Right cardiac atrium (tissue), 5 donors: ENCODE measurements at regions not wholly inside any gene's neighbourhood (a gene's known extent, or its start where the extent isn't known, plus 50 kb on each side); places are given as distances from the start of the nearest gene placed in this dataset.
"Not testable (repeated sequence)": the region's sequence is repeated elsewhere in the genome, so short reads cannot be mapped to it uniquely, and the experiment has no call there.

Source experiments
- ATAC-seq, 2 donors: fragments of 200-7000 bp; cut with Tn5 transposase; one replicate each; pipeline versions ENCODE4 v1.8.0 to v1.9.1; 2020; ENCODE audit warnings: moderate library complexity in 2 of 2, mild to moderate bottlenecking in 1 of 2
- DNase-seq, 3 donors: peaks; one replicate each; pipeline ENCODE4 v3.0.0-alpha.2; 2020
- H3K27ac ChIP-seq: one replicate; pipeline ENCODE4 v1.5.1; 2013; ENCODE audit warnings: mild to moderate bottlenecking, low read length, control low read depth, moderate library complexity
- H3K27me3 ChIP-seq: one replicate; pipeline ENCODE4 v1.6.1; 2013; ENCODE audit not compliant: control insufficient read depth, insufficient read depth
- H3K4me1 ChIP-seq: one replicate; pipeline ENCODE4 v1.6.1; 2013; ENCODE audit warnings: low read length; ENCODE audit not compliant: control insufficient read depth, insufficient read depth
- H3K4me3 ChIP-seq: one replicate; pipeline ENCODE4 v1.5.1; 2013; ENCODE audit warnings: low read length, control low read depth
- H3K9me3 ChIP-seq: one replicate; pipeline ENCODE4 v1.6.1; 2013; ENCODE audit warnings: low read length; ENCODE audit not compliant: control insufficient read depth
- WGBS: extraction: QIAGEN DNeasy Blood & Tissue Kit; methylation state at CpG from one replicate; pipeline ENCODE4 v1.1.7; 2013; 5-methylcytosine and 5-hydroxymethylcytosine counted together
- intact Hi-C, 4 donors: fragments of 100-400 bp; cut with DNase I; formaldehyde crosslinking; loops; one replicate each; pipeline versions ENCODE4 v1.11.0 to v1.14.0; 2022 to 2023
- donor health status: healthy with polysubstance abuse.
- donor health status: DM: no; HTN: yes; CAD: no.
- donor health status: DM: no; HTN: no; CAD: no.
- donor health status: DM: no; HTN: yes; CAD: no; lungs with severe emphysema.
- donor health status: DM: yes; HTN: yes; CAD: no.

- WGBS: 77% methylated on average over 2 of the region's 2 CpGs
- DNase-seq: no peak
- no peak for ATAC-seq
- H3K9me3 ChIP-seq: no peaks in the 10 kb centered on the region
- no peak overlapping the region for H3K4me3 ChIP-seq
- intact Hi-C loops: no loop called here
- no peaks in the 10 kb centered on the region for H3K4me1 ChIP-seq
- no peaks in the 10 kb centered on the region for H3K27me3 ChIP-seq
- H3K27ac ChIP-seq: no peak overlapping the region
These were observed 236.5 kb upstream of the DIPK2B start for GRCh38 chrX:45437186-45437585.

- Histone ChIP-seq H3K27me3 (no peaks in the 10 kb centered on the region), H3K9me3 (no peaks in the 10 kb centered on the region), H3K4me1 (no peaks in the 10 kb centered on the region), H3K4me3 (no peak overlapping the region), H3K27ac (no peak overlapping the region)
- no peak for DNase-seq
- intact Hi-C loops: no loop called here
- ATAC-seq: no peak
These were observed 234.8 kb upstream of the DIPK2B start for GRCh38 chrX:45435481-45435880.

- DNase-seq: no peak
These were observed 233.6 kb upstream of the DIPK2B start for GRCh38 chrX:45434231-45434630.

GRCh38 chrX:45428831-45429230, 228.2 kb upstream of the DIPK2B start:
- H3K9me3 ChIP-seq: no peaks in the 10 kb centered on the region
- WGBS: 75% methylated on average over 2 of the region's 2 CpGs
- no peak overlapping the region for H3K4me3 ChIP-seq
- DNase-seq: no peak
- intact Hi-C loops: no loop called here
- H3K27me3 ChIP-seq: no peaks in the 10 kb centered on the region
- no peak for ATAC-seq
- no peaks in the 10 kb centered on the region for H3K4me1 ChIP-seq
- H3K27ac ChIP-seq: no peak overlapping the region

More at GRCh38 chrX:45434231-45434630, 233.6 kb upstream of the DIPK2B start:
- H3K4me1 ChIP-seq: no peaks in the 10 kb centered on the region
- 70% methylated on average over 1 of the region's 1 CpG for WGBS
- H3K9me3 ChIP-seq: no peaks in the 10 kb centered on the region
- no peak for ATAC-seq
- intact Hi-C loops: no loop called here
- no peak overlapping the region for H3K27ac ChIP-seq
- no peak overlapping the region for H3K4me3 ChIP-seq
- H3K27me3 ChIP-seq: no peaks in the 10 kb centered on the region

- Histone ChIP-seq H3K4me1 (no peaks in the 10 kb centered on the region), H3K27me3 (no peaks in the 10 kb centered on the region), H3K9me3 (no peaks in the 10 kb centered on the region), H3K4me3 (no peak overlapping the region), H3K27ac (no peak overlapping the region)
- DNase-seq (no peak), ATAC-seq (no peak)
- intact Hi-C loops: no loop called here
These were observed 223.7 kb upstream of the DIPK2B start for GRCh38 chrX:45424326-45424725.

- intact Hi-C loops: no loop called here
- H3K27me3 ChIP-seq: no peaks in the 10 kb centered on the region
- H3K4me1 ChIP-seq: no peaks in the 10 kb centered on the region
- no peak overlapping the region for H3K4me3 ChIP-seq
- no peak overlapping the region for H3K27ac ChIP-seq
- DNase-seq: no peak
- ATAC-seq: no peak
- no peaks in the 10 kb centered on the region for H3K9me3 ChIP-seq
- WGBS: 68% methylated on average over 1 of the region's 1 CpG
These were observed 221.7 kb upstream of the DIPK2B start for GRCh38 chrX:45422216-45422925.

GRCh38 chrX:45421806-45422205, 221.1 kb upstream of the DIPK2B start:
- intact Hi-C loops: no loop called here
- H3K9me3 ChIP-seq: no peaks in the 10 kb centered on the region
- DNase-seq: no peak
- ATAC-seq: no peak
- H3K27me3 ChIP-seq: no peaks in the 10 kb centered on the region
- no peak overlapping the region for H3K27ac ChIP-seq
- 94% methylated on average over 2 of the region's 2 CpGs for WGBS
- H3K4me3 ChIP-seq: no peak overlapping the region
- H3K4me1 ChIP-seq: no peaks in the 10 kb centered on the region

GRCh38 chrX:45404206-45404605, 203.5 kb upstream of the DIPK2B start:
- ATAC-seq (no peak), DNase-seq (no peak)
- WGBS: 95% methylated on average over 3 of the region's 3 CpGs
- Histone ChIP-seq H3K27me3 (no peaks in the 10 kb centered on the region), H3K9me3 (no peaks in the 10 kb centered on the region), H3K4me3 (no peak overlapping the region), H3K27ac (no peak overlapping the region), H3K4me1 (no peaks in the 10 kb centered on the region)
- intact Hi-C loops: no loop called here

GRCh38 chrX:45401923-45402322, 201.2 kb upstream of the DIPK2B start:
- no peak overlapping the region for H3K4me3 ChIP-seq
- intact Hi-C loops: no loop called here

GRCh38 chrX:45400951-45401725, 200.5 kb upstream of the DIPK2B start:
- H3K27me3 ChIP-seq, H3K4me3 ChIP-seq, H3K9me3 ChIP-seq, ATAC-seq, DNase-seq, H3K4me1 ChIP-seq, H3K27ac ChIP-seq, intact Hi-C loops: not testable (repeated sequence)
- WGBS: 72% methylated on average over 8 of the region's 8 CpGs

More at GRCh38 chrX:45401923-45402322, 201.2 kb upstream of the DIPK2B start:
- ATAC-seq: no peak
- Histone ChIP-seq H3K9me3 (no peaks in the 10 kb centered on the region), H3K27ac (no peak overlapping the region), H3K27me3 (no peaks in the 10 kb centered on the region), H3K4me1 (no peaks in the 10 kb centered on the region)
- DNase-seq: no peak
- 56% methylated on average over 2 of the region's 2 CpGs for WGBS

GRCh38 chrX:45400027-45400779, 199.5 kb upstream of the DIPK2B start:
- no peaks in the 10 kb centered on the region for H3K4me1 ChIP-seq
- H3K9me3 ChIP-seq: no peaks in the 10 kb centered on the region
- intact Hi-C loops: no loop called here
- no peaks in the 10 kb centered on the region for H3K27me3 ChIP-seq
- ATAC-seq: no peak
- H3K27ac ChIP-seq: no peak overlapping the region
- H3K4me3 ChIP-seq: no peak overlapping the region
- no peak for DNase-seq
- 61% methylated on average over 3 of the region's 3 CpGs for WGBS
